SH-SY5Y (cell line): ENCODE measurements at regions not wholly inside any gene's neighbourhood (a gene's known extent, or its start where the extent isn't known, plus 50 kb on each side); places are given as distances from the start of the nearest gene placed in this dataset.

Experiments used
- GATA2 ChIP-seq: IDR thresholded peaks from 2 replicates; pipeline ENCODE4 v1.6.1; 2011; ENCODE audit warnings: mild to moderate bottlenecking, low read depth, low read length
- GATA3 ChIP-seq: IDR thresholded peaks from 2 replicates; pipeline ENCODE4 v1.6.1; 2011; ENCODE audit warnings: low read depth, mild to moderate bottlenecking, low read length, moderate library complexity

DNA sequence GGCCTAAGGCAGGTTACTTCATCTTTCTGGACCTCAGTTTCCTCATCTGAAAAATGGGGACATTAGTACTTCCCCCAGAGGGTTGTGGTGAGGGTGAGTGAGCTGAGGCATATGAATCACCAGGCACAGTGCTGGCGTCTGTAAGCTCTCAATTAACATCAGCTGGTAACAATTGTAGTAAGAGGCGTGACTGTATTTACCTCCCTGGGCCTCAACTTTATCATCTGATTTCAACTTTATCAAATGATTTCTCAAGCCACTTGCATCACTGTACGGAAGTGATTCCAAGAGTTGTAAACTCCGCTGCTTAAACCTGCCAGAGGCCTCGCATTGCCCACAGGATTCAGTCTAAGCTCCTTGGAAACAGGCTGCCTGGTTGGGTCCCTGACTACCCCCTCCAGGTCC lies 53.6 kb upstream of the PKDCC start:
- TF ChIP-seq GATA3 (no peak), GATA2 (no peak)

GRCh38 chr2:41994661-41995060 lies 53.2 kb upstream of the PKDCC start:
- no peak for TF ChIP-seq GATA2
- no peak for TF ChIP-seq GATA3

DNA sequence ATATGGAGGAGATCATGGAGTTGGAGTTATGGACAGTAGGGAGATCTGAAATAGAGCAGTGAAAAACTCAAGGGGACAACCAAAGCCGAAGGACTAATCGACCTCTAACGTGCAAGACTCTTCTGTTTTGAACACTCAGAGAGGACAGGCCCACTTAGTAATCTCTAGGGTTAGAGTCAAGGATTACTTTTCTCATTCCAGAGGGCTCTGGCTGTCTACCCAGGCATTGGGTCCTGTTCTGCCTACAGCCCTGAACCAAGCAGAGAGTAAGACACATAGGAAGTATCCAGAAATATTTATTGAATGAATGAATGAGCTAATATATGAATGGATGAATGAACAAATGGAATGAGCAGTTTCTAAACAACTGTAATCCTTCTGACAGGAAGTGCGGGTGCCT lies 50.3 kb upstream of the PKDCC start:
- no peak for TF ChIP-seq GATA3
- TF ChIP-seq GATA2 = no peak
